BLaER1 treated with 17β-estradiol and CSF1 and Interleukin-3, amounts not matched to agents 10 nM and 100 nM (cell line): ENCODE measurements at regions not wholly inside any gene's neighbourhood (a gene's known extent, or its start where the extent isn't known, plus 50 kb on each side); places are given as distances from the start of the nearest gene placed in this dataset.

Source experiments
- H3K27ac ChIP-seq, 11 experiments: shearing (Covaris generic); formaldehyde crosslinking; 2 replicates each; pipeline ENCODE4 v1.8.1; 2022
- H3K27me3 ChIP-seq, 11 experiments: shearing (Covaris generic); formaldehyde crosslinking; 2 replicates each; pipeline ENCODE4 v1.8.1; 2022
- H3K36me3 ChIP-seq, 11 experiments: shearing (Covaris generic); formaldehyde crosslinking; 2 replicates each; pipeline ENCODE4 v1.8.1; 2022
- H3K4me1 ChIP-seq, 10 experiments: shearing (Covaris generic); formaldehyde crosslinking; 2 replicates each; pipeline ENCODE4 v1.8.1; 2022
- H3K4me2 ChIP-seq, 11 experiments: shearing (Covaris generic); formaldehyde crosslinking; 2 replicates each; pipeline ENCODE4 v1.8.1; 2022
- H3K4me3 ChIP-seq, 10 experiments: shearing (Covaris generic); formaldehyde crosslinking; 2 replicates each; pipeline ENCODE4 v1.8.1; 2022
- H3K9ac ChIP-seq, 11 experiments: shearing (Covaris generic); formaldehyde crosslinking; 2 replicates each; pipeline ENCODE4 v1.8.1; 2022
- H3K9me3 ChIP-seq, 11 experiments: shearing (Covaris generic); formaldehyde crosslinking; replicated peaks in 1 of 11; 2 replicates each; pipeline ENCODE4 v1.8.1; 2022
- H4K20me1 ChIP-seq, 11 experiments: shearing (Covaris generic); formaldehyde crosslinking; 2 replicates each; pipeline ENCODE4 v1.8.1; 2022
- Cebpa-rat ChIP-seq, 11 experiments: shearing (Covaris generic); IDR thresholded peaks; 2 replicates each; pipeline ENCODE4 v1.8.1; 2022

- Histone ChIP-seq H3K27ac (peak overlapping the region in 6 of 11 experiments; percentile 56 to 79 (median 74); a peak in 10 of 22 replicates), H4K20me1 (no peaks in the 10 kb centered on the region), H3K9me3 (peaks cover 0 to 24% (median 18%) of the 10 kb centered on the region in 11 experiments; a peak in 15 of 22 replicates), H3K4me3 (0 out of 20 replicates have a peak overlapping the region, but pooled peaks of 1 of the 10 experiments have one; percentile 23), H3K36me3 (no peaks in the 10 kb centered on the region), H3K27me3 (no peaks in the 10 kb centered on the region), H3K4me1 (peaks cover 15 to 34% (median 29%) of the 10 kb centered on the region in 10 experiments), H3K9ac (peak overlapping the region in 1 of 11 experiments; percentile 54; a peak in 1 of 22 replicates), H3K4me2 (peak overlapping the region in 10 of 11 experiments; percentile 74 to 85 (median 79); a peak in 18 of 22 replicates)
- TF ChIP-seq Cebpa-rat (IDR thresholded peaks at IDR 0.05): no peak
Observed at GRCh38 chr1:42014823-42015222, 96.1 kb upstream of the HIVEP3 start.

- no peaks in the 10 kb centered on the region for H3K27me3 ChIP-seq
- peaks cover 15 to 43% (median 37%) of the 10 kb centered on the region in 10 experiments for H3K4me1 ChIP-seq
- H3K9me3 ChIP-seq: peaks cover 0 to 17% (median 14%) of the 10 kb centered on the region in 11 experiments; a peak in 14 of 22 replicates
- H3K27ac ChIP-seq: peak overlapping the region; percentile 27 to 83 (median 74); a peak in 21 of 22 replicates
- H3K4me2 ChIP-seq: peak overlapping the region; percentile 74 to 85 (median 80)
- H3K36me3 ChIP-seq: no peaks in the 10 kb centered on the region
- TF ChIP-seq Cebpa-rat (IDR thresholded peaks at IDR 0.05): no peak
- H3K4me3 ChIP-seq: peak overlapping the region in 9 of 10 experiments; percentile 6 to 58 (median 35); a peak in 11 of 20 replicates
- peak overlapping the region; percentile 2 to 72 (median 59); a peak in 20 of 22 replicates for H3K9ac ChIP-seq
- no peaks in the 10 kb centered on the region for H4K20me1 ChIP-seq
Observed at GRCh38 chr1:42013881-42014470, 95.3 kb upstream of the HIVEP3 start.

GRCh38 chr1:42012852-42013251 lies 94.1 kb upstream of the HIVEP3 start:
- peaks cover 20 to 53% (median 44%) of the 10 kb centered on the region in 10 experiments for H3K4me1 ChIP-seq
- H3K4me3 ChIP-seq: no peak overlapping the region
- no peak for TF ChIP-seq Cebpa-rat (IDR thresholded peaks at IDR 0.05)
- H3K36me3 ChIP-seq: no peaks in the 10 kb centered on the region
- peak overlapping the region in 4 of 11 experiments; percentile 66 to 79 (median 76); a peak in 6 of 22 replicates for H3K27ac ChIP-seq
- H3K9me3 ChIP-seq: peaks cover 0 to 9% (median 4%) of the 10 kb centered on the region in 11 experiments; a peak in 13 of 22 replicates
- H4K20me1 ChIP-seq: no peaks in the 10 kb centered on the region
- H3K4me2 ChIP-seq: peak overlapping the region in 5 of 11 experiments; percentile 74 to 83 (median 76); a peak in 5 of 22 replicates
- no peak overlapping the region for H3K9ac ChIP-seq
- no peaks in the 10 kb centered on the region for H3K27me3 ChIP-seq

GRCh38 chr1:42010381-42010780 lies 91.7 kb upstream of the HIVEP3 start:
- no peaks in the 10 kb centered on the region for H3K27me3 ChIP-seq
- no peak for TF ChIP-seq Cebpa-rat (IDR thresholded peaks at IDR 0.05)
- H3K9ac ChIP-seq: no peak overlapping the region
- no peak overlapping the region for H3K4me3 ChIP-seq
- no peaks in the 10 kb centered on the region for H3K36me3 ChIP-seq
- peaks cover 20 to 51% (median 40%) of the 10 kb centered on the region in 10 experiments for H3K4me1 ChIP-seq
- no peaks in the 10 kb centered on the region for H4K20me1 ChIP-seq
- H3K4me2 ChIP-seq: peak overlapping the region in 3 of 11 experiments; percentile 7 to 58 (median 55); a peak in 3 of 22 replicates
- H3K27ac ChIP-seq: no peak overlapping the region
- H3K9me3 ChIP-seq: 0 out of 22 replicates have a peak, but pooled peaks cover 0 to 6% (median 0%) of the 10 kb centered on the region in 11 experiments

GRCh38 chr1:42008264-42008663 lies 89.5 kb upstream of the HIVEP3 start:
- H3K4me1 ChIP-seq: peaks cover 5 to 30% (median 20%) of the 10 kb centered on the region in 10 experiments; a peak in 19 of 20 replicates
- H3K9ac ChIP-seq: no peak overlapping the region
- 0 out of 22 replicates have a peak, but pooled peaks cover 0 to 6% (median 0%) of the 10 kb centered on the region in 11 experiments for H3K9me3 ChIP-seq
- no peaks in the 10 kb centered on the region for H4K20me1 ChIP-seq
- H3K27me3 ChIP-seq: no peaks in the 10 kb centered on the region
- peak overlapping the region; percentile 1 to 58 (median 48); a peak in 13 of 22 replicates for H3K4me2 ChIP-seq
- no peak overlapping the region for H3K4me3 ChIP-seq
- H3K27ac ChIP-seq: no peak overlapping the region
- no peak for TF ChIP-seq Cebpa-rat (IDR thresholded peaks at IDR 0.05)
- H3K36me3 ChIP-seq: no peaks in the 10 kb centered on the region

GRCh38 chr1:42006836-42007235 lies 88.1 kb upstream of the HIVEP3 start:
- Histone ChIP-seq H3K9me3 (0 out of 22 replicates have a peak, but pooled peaks cover 0 to 5% (median 0%) of the 10 kb centered on the region in 11 experiments), H3K9ac (no peak overlapping the region), H3K36me3 (no peaks in the 10 kb centered on the region), H3K4me3 (no peak overlapping the region), H4K20me1 (no peaks in the 10 kb centered on the region), H3K27ac (no peak overlapping the region), H3K4me1 (peaks cover 5 to 27% (median 18%) of the 10 kb centered on the region in 10 experiments; a peak in 19 of 20 replicates), H3K4me2 (no peak overlapping the region), H3K27me3 (no peaks in the 10 kb centered on the region)
- no peak for TF ChIP-seq Cebpa-rat (IDR thresholded peaks at IDR 0.05)

GRCh38 chr1:42006093-42006492 lies 87.4 kb upstream of the HIVEP3 start:
- TF ChIP-seq Cebpa-rat (IDR thresholded peaks at IDR 0.05): no peak
- Histone ChIP-seq H3K27ac (no peak overlapping the region), H3K4me1 (peaks cover 5 to 27% (median 18%) of the 10 kb centered on the region in 10 experiments; a peak in 19 of 20 replicates), H3K27me3 (no peaks in the 10 kb centered on the region), H3K4me3 (no peak overlapping the region), H3K4me2 (no peak overlapping the region), H3K9me3 (no peaks in the 10 kb centered on the region), H4K20me1 (no peaks in the 10 kb centered on the region), H3K9ac (no peak overlapping the region), H3K36me3 (no peaks in the 10 kb centered on the region)

GRCh38 chr1:42005530-42005929 lies 86.8 kb upstream of the HIVEP3 start:
- Histone ChIP-seq H3K4me3 (no peak overlapping the region), H3K36me3 (no peaks in the 10 kb centered on the region), H3K4me2 (no peak overlapping the region), H3K9ac (no peak overlapping the region), H3K9me3 (no peaks in the 10 kb centered on the region), H4K20me1 (no peaks in the 10 kb centered on the region), H3K27me3 (no peaks in the 10 kb centered on the region), H3K4me1 (peaks cover 5 to 26% (median 18%) of the 10 kb centered on the region in 10 experiments; a peak in 19 of 20 replicates), H3K27ac (no peak overlapping the region)
- TF ChIP-seq Cebpa-rat (IDR thresholded peaks at IDR 0.05): no peak

GRCh38 chr1:42004860-42005259 lies 86.1 kb upstream of the HIVEP3 start:
- H3K4me2 ChIP-seq: no peak overlapping the region

More at GRCh38 chr1:42004860-42005259, 86.1 kb upstream of the HIVEP3 start:
- TF ChIP-seq Cebpa-rat (IDR thresholded peaks at IDR 0.05): no peak
- no peak overlapping the region for H3K27ac ChIP-seq
- no peaks in the 10 kb centered on the region for H4K20me1 ChIP-seq
- no peak overlapping the region for H3K9ac ChIP-seq
- no peaks in the 10 kb centered on the region for H3K36me3 ChIP-seq
- no peaks in the 10 kb centered on the region for H3K27me3 ChIP-seq
- H3K9me3 ChIP-seq: no peaks in the 10 kb centered on the region
- H3K4me3 ChIP-seq: no peak overlapping the region
- H3K4me1 ChIP-seq: peaks cover 5 to 19% (median 15%) of the 10 kb centered on the region in 10 experiments; a peak in 19 of 20 replicates
